ENCODE measurements at regions not wholly inside any gene's neighbourhood (a gene's known extent, or its start where the extent isn't known, plus 50 kb on each side); places are given as distances from the start of the nearest gene placed in this dataset.
"Not testable (repeated sequence)": the region's sequence is repeated elsewhere in the genome, so short reads cannot be mapped to it uniquely, and the experiment has no call there.

- H3K4me1 ChIP-seq (ENCODE audit: control insufficient read depth, insufficient read depth, low read length): no peaks in the 10 kb centered on the region
- peaks cover 6% of the 10 kb centered on the region for H3K9me3 ChIP-seq (ENCODE audit: control insufficient read depth, low read length)
- no peak for DNase-seq (ENCODE audit: low read depth)
These were observed 80.5 kb downstream of the COPRS start for GRCh38 chr17:31778523-31778922.

DNA sequence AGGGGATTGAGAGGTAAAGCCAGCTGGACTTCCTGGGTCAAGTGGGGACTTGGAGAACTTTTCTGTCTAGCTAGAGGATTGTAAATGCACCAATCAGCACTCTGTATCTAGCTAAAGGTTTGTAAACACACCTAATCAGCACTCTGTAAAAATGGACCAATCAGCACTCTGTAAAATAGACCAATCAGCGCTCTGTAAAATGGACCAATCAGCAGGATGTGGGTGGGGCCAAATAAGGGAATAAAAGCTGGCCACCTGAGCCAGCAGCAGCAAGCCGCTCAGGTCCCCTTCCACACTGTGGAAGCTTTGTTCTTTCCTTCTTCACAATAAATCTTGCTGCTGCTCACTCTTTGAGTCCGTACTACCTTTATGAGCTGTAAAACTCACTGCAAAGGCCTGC, 87.7 kb downstream of the COPRS start:
- H3K27me3 ChIP-seq (replicated peaks; ENCODE audit: control insufficient read depth, insufficient read depth, low read length); H3K9ac ChIP-seq (ENCODE audit: low read length); H3K9me3 ChIP-seq (ENCODE audit: control insufficient read depth, low read length): not testable (repeated sequence)

More at GRCh38 chr17:31778523-31778922, 80.5 kb downstream of the COPRS start:
- H3K4me3 ChIP-seq (ENCODE audit: low read length): no peak overlapping the region
- H3K27me3 ChIP-seq (replicated peaks; ENCODE audit: control insufficient read depth, insufficient read depth, low read length): no peaks in the 10 kb centered on the region
- H3K9ac ChIP-seq (ENCODE audit: low read length): no peak overlapping the region
- H3K36me3 ChIP-seq (ENCODE audit: control insufficient read depth, insufficient read depth, low read length, severe bottlenecking): no peaks in the 10 kb centered on the region

GRCh38 chr17:31770501-31770900, 88.5 kb downstream of the COPRS start:
- not testable (repeated sequence) for H3K9ac ChIP-seq (ENCODE audit: low read length); H3K27me3 ChIP-seq (replicated peaks; ENCODE audit: control insufficient read depth, insufficient read depth, low read length); H3K4me3 ChIP-seq (ENCODE audit: low read length); DNase-seq (ENCODE audit: low read depth); H3K36me3 ChIP-seq (ENCODE audit: control insufficient read depth, insufficient read depth, low read length, severe bottlenecking); H3K4me1 ChIP-seq (ENCODE audit: control insufficient read depth, insufficient read depth, low read length); H3K9me3 ChIP-seq (ENCODE audit: control insufficient read depth, low read length)

More for the DNA sequence above, 87.7 kb downstream of the COPRS start:
- H3K36me3 ChIP-seq (ENCODE audit: control insufficient read depth, insufficient read depth, low read length, severe bottlenecking); DNase-seq (ENCODE audit: low read depth); H3K4me1 ChIP-seq (ENCODE audit: control insufficient read depth, insufficient read depth, low read length); H3K4me3 ChIP-seq (ENCODE audit: low read length): not testable (repeated sequence)

DNA sequence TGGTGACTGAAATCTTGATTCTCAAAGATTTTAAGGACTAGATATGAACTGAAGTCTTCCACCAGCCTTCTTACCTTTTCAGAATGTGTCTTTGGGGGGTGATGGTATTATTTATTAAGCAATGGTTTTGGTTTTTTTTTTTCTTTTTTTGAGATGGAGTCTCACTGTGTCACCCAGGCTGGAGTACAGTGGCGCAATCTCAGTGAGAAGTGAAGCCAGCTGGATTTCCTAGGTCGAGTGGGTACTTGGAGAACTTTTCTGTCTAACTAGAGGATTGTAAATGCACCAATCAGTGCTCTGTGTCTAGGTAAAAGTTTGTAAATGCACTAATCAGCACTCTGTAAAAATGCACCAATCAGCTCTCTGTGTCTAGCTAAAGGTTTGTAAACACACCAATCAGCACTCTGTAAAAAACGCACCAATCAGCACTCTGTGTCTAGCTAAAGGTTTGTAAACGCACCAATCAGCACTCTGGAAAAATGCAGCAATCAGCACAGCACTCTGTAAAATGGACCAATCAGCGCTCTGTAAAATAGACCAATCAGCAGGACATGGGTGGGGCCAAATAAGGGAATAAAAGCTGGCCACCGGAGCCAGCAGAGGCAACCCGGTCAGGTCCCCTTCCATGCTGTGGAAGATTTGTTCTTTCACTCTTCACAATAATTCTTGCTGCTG, 97.1 kb downstream of the COPRS start:
- not testable (repeated sequence) for H3K27me3 ChIP-seq (replicated peaks; ENCODE audit: control insufficient read depth, insufficient read depth, low read length); H3K4me3 ChIP-seq (ENCODE audit: low read length); DNase-seq (ENCODE audit: low read depth); H3K9ac ChIP-seq (ENCODE audit: low read length); H3K9me3 ChIP-seq (ENCODE audit: control insufficient read depth, low read length); H3K36me3 ChIP-seq (ENCODE audit: control insufficient read depth, insufficient read depth, low read length, severe bottlenecking)
- peaks cover 13% of the 10 kb centered on the region for H3K4me1 ChIP-seq (ENCODE audit: control insufficient read depth, insufficient read depth, low read length)

GRCh38 chr17:31758646-31759045, 100.4 kb downstream of the COPRS start:
- Histone ChIP-seq H3K4me3 (ENCODE audit: low read length) (no peak overlapping the region), H3K36me3 (ENCODE audit: control insufficient read depth, insufficient read depth, low read length, severe bottlenecking) (no peaks in the 10 kb centered on the region), H3K27me3 (replicated peaks; ENCODE audit: control insufficient read depth, insufficient read depth, low read length) (no peaks in the 10 kb centered on the region), H3K9me3 (ENCODE audit: control insufficient read depth, low read length) (no peaks in the 10 kb centered on the region), H3K4me1 (ENCODE audit: control insufficient read depth, insufficient read depth, low read length) (peaks cover 15% of the 10 kb centered on the region), H3K9ac (ENCODE audit: low read length) (no peak overlapping the region)
- no peak for DNase-seq (ENCODE audit: low read depth)

GRCh38 chr17:31757097-31757496, 101.9 kb downstream of the COPRS start:
- Histone ChIP-seq H3K9me3 (ENCODE audit: control insufficient read depth, low read length) (no peaks in the 10 kb centered on the region), H3K9ac (ENCODE audit: low read length) (no peak overlapping the region), H3K4me1 (ENCODE audit: control insufficient read depth, insufficient read depth, low read length) (peaks cover 17% of the 10 kb centered on the region), H3K27me3 (replicated peaks; ENCODE audit: control insufficient read depth, insufficient read depth, low read length) (no peaks in the 10 kb centered on the region), H3K4me3 (ENCODE audit: low read length) (no peak overlapping the region), H3K36me3 (ENCODE audit: control insufficient read depth, insufficient read depth, low read length, severe bottlenecking) (no peaks in the 10 kb centered on the region)
- DNase-seq (ENCODE audit: low read depth): no peak

DNA sequence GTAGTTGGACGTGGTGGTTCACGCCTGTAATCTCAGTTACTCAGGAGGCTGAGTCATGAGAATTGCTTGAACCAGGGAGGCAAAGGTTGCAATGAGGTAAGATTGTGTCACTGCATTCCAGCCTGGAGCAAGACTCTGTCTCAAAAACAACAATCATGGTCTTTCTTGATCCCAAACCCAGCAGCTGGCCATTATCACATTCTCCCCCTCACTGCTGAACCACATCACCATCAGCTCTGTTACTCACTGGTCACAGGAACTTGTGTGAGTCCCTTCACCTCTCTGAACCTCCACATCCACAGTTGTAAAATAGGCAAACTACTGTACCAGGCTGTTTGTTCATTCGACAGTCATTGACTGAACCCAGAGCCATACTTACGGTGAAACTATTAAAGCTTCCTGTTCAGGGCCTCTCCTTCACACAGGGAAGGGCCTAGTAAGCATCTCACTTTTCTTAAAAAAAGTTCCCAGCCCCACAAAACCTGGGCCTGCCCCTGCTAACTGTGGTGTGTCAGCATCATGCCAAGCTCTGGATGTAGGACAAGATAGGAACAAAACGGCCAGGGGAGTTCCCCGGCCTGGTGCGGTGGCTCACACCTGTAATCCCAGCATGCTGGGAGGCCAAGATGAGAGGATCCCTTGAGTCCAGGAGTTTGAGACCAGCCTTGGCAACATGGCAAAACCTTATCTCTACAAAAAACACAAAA, 104.7 kb downstream of the COPRS start:
- Histone ChIP-seq H3K4me3 (ENCODE audit: low read length) (no peak overlapping the region), H3K9me3 (ENCODE audit: control insufficient read depth, low read length) (no peaks in the 10 kb centered on the region), H3K36me3 (ENCODE audit: control insufficient read depth, insufficient read depth, low read length, severe bottlenecking) (no peaks in the 10 kb centered on the region), H3K9ac (ENCODE audit: low read length) (no peak overlapping the region), H3K27me3 (replicated peaks; ENCODE audit: control insufficient read depth, insufficient read depth, low read length) (no peaks in the 10 kb centered on the region), H3K4me1 (ENCODE audit: control insufficient read depth, insufficient read depth, low read length) (peaks cover 4% of the 10 kb centered on the region)
- peak; percentile 25 for DNase-seq (ENCODE audit: low read depth)

- no peak for DNase-seq (ENCODE audit: low read depth)
- Histone ChIP-seq H3K4me1 (ENCODE audit: control insufficient read depth, insufficient read depth, low read length) (peaks cover 7% of the 10 kb centered on the region), H3K36me3 (ENCODE audit: control insufficient read depth, insufficient read depth, low read length, severe bottlenecking) (no peaks in the 10 kb centered on the region), H3K27me3 (replicated peaks; ENCODE audit: control insufficient read depth, insufficient read depth, low read length) (no peaks in the 10 kb centered on the region), H3K9ac (ENCODE audit: low read length) (no peak overlapping the region), H3K9me3 (ENCODE audit: control insufficient read depth, low read length) (no peaks in the 10 kb centered on the region), H3K4me3 (ENCODE audit: low read length) (no peak overlapping the region)
These were observed 106.0 kb downstream of the COPRS start for GRCh38 chr17:31753011-31753410.

- no peak for DNase-seq (ENCODE audit: low read depth)
- Histone ChIP-seq H3K4me3 (ENCODE audit: low read length) (no peak overlapping the region), H3K27me3 (replicated peaks; ENCODE audit: control insufficient read depth, insufficient read depth, low read length) (no peaks in the 10 kb centered on the region), H3K36me3 (ENCODE audit: control insufficient read depth, insufficient read depth, low read length, severe bottlenecking) (no peaks in the 10 kb centered on the region), H3K9ac (ENCODE audit: low read length) (no peak overlapping the region), H3K4me1 (ENCODE audit: control insufficient read depth, insufficient read depth, low read length) (peaks cover 7% of the 10 kb centered on the region), H3K9me3 (ENCODE audit: control insufficient read depth, low read length) (no peaks in the 10 kb centered on the region)
These were observed 106.5 kb downstream of the COPRS start for GRCh38 chr17:31752584-31752983.

- H3K9ac ChIP-seq (ENCODE audit: low read length): no peak overlapping the region
- no peak overlapping the region for H3K4me3 ChIP-seq (ENCODE audit: low read length)
- H3K4me1 ChIP-seq (ENCODE audit: control insufficient read depth, insufficient read depth, low read length): peaks cover 22% of the 10 kb centered on the region
- H3K9me3 ChIP-seq (ENCODE audit: control insufficient read depth, low read length): no peaks in the 10 kb centered on the region
- H3K36me3 ChIP-seq (ENCODE audit: control insufficient read depth, insufficient read depth, low read length, severe bottlenecking): no peaks in the 10 kb centered on the region
- DNase-seq (ENCODE audit: low read depth): no peak
- no peaks in the 10 kb centered on the region for H3K27me3 ChIP-seq (replicated peaks; ENCODE audit: control insufficient read depth, insufficient read depth, low read length)
These were observed 108.5 kb downstream of the COPRS start for GRCh38 chr17:31750578-31750977.

DNA sequence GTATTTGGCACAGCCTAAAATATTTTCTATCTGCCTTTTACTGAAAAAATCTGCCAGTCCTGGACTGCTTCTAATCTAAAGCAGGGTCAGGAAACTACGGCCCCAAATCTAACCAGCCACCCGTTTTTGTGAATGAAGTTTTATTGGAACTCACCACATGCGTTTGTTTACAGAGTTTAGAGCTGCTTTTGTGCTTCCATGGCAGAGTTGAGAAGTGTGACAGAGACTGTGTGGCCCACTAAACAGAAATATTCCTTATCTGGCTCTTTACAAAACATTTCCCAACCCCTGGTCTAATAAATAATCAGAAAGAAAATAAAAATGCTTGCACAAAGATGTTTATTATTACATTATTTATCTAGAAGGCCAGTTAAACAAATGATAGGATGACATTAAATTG, 110.2 kb downstream of the COPRS start:
- H3K4me3 ChIP-seq (ENCODE audit: low read length): no peak overlapping the region
- H3K9ac ChIP-seq (ENCODE audit: low read length): no peak overlapping the region
- no peaks in the 10 kb centered on the region for H3K27me3 ChIP-seq (replicated peaks; ENCODE audit: control insufficient read depth, insufficient read depth, low read length)
- H3K4me1 ChIP-seq (ENCODE audit: control insufficient read depth, insufficient read depth, low read length): peaks cover 38% of the 10 kb centered on the region
- DNase-seq (ENCODE audit: low read depth): no peak
- H3K9me3 ChIP-seq (ENCODE audit: control insufficient read depth, low read length): no peaks in the 10 kb centered on the region
- no peaks in the 10 kb centered on the region for H3K36me3 ChIP-seq (ENCODE audit: control insufficient read depth, insufficient read depth, low read length, severe bottlenecking)

All from adipocyte (in vitro differentiated cells).